Keratinocyte (primary cell): ENCODE measurements at regions not wholly inside any gene's neighbourhood (a gene's known extent, or its start where the extent isn't known, plus 50 kb on each side); places are given as distances from the start of the nearest gene placed in this dataset.

Source experiments
- EZH2 ChIP-seq: IDR thresholded peaks from one replicate; pipeline ENCODE4 v1.6.1; 2012; ENCODE audit warnings: inconsistent platforms, mild to moderate bottlenecking, low read length, moderate library complexity
- TF ChIP-seq, protein P1 (sequence below), 3 experiments: IDR thresholded peaks in 1 of 3; conservative IDR thresholded peaks in 1 of 3; optimal IDR thresholded peaks in 1 of 3; 2 replicates in 2 of 3; 3 replicates in 1 of 3; pipeline versions ENCODE3 to v1.5.1; 2011; ENCODE audit warnings: low read length in 3 of 3, mild to moderate bottlenecking in 3 of 3, moderate library complexity in 2 of 3, control low read depth in 1 of 3, inconsistent platforms in 1 of 3; ENCODE audit not compliant: insufficient read depth in 2 of 3; ENCODE audit errors: extremely low read depth in 1 of 3

GRCh38 chr4:184883024-184883423 lies 57.3 kb upstream of the ACSL1 start:
- TF ChIP-seq, protein P1, sequence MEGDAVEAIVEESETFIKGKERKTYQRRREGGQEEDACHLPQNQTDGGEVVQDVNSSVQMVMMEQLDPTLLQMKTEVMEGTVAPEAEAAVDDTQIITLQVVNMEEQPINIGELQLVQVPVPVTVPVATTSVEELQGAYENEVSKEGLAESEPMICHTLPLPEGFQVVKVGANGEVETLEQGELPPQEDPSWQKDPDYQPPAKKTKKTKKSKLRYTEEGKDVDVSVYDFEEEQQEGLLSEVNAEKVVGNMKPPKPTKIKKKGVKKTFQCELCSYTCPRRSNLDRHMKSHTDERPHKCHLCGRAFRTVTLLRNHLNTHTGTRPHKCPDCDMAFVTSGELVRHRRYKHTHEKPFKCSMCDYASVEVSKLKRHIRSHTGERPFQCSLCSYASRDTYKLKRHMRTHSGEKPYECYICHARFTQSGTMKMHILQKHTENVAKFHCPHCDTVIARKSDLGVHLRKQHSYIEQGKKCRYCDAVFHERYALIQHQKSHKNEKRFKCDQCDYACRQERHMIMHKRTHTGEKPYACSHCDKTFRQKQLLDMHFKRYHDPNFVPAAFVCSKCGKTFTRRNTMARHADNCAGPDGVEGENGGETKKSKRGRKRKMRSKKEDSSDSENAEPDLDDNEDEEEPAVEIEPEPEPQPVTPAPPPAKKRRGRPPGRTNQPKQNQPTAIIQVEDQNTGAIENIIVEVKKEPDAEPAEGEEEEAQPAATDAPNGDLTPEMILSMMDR (optimal IDR thresholded peaks at IDR 0.05 in 1 of 3, IDR thresholded peaks at IDR 0.05 in 1 of 3, conservative IDR thresholded peaks at IDR 0.05 in 1 of 3; ENCODE audit: extremely low read depth in 1 of 3, insufficient read depth in 2 of 3, low read length in 3 of 3) = no peak
- TF ChIP-seq EZH2 = no peak
